ENCODE measurements at regions not wholly inside any gene's neighbourhood (a gene's known extent, or its start where the extent isn't known, plus 50 kb on each side); places are given as distances from the start of the nearest gene placed in this dataset.
"Not testable (repeated sequence)": the region's sequence is repeated elsewhere in the genome, so short reads cannot be mapped to it uniquely, and the experiment has no call there.

DNA sequence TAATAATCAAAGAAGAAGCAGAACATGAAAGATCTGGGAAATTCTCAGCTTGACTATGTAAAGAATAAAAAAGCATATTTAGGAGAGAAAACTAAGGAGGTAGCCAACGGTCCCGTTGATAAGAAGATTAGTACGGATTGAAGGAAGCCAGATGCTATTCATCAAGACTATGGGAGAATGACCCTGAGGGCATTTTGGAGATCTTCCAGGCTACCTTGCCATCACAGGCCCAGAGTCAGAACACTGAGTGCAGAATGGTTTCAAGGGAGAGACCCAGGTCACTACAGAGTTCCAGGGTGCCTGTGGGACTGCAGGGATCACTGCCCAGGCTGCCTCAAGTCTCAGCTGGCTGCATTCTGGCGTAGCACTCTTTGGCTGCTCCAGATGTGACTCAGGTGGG lies 752.9 kb upstream of the ARPP21 start:
- H3K4me3 ChIP-seq (ENCODE audit: low read length) = no peak overlapping the region
- no peak for DNase-seq (ENCODE audit: low read depth)
- TF ChIP-seq, protein P1, sequence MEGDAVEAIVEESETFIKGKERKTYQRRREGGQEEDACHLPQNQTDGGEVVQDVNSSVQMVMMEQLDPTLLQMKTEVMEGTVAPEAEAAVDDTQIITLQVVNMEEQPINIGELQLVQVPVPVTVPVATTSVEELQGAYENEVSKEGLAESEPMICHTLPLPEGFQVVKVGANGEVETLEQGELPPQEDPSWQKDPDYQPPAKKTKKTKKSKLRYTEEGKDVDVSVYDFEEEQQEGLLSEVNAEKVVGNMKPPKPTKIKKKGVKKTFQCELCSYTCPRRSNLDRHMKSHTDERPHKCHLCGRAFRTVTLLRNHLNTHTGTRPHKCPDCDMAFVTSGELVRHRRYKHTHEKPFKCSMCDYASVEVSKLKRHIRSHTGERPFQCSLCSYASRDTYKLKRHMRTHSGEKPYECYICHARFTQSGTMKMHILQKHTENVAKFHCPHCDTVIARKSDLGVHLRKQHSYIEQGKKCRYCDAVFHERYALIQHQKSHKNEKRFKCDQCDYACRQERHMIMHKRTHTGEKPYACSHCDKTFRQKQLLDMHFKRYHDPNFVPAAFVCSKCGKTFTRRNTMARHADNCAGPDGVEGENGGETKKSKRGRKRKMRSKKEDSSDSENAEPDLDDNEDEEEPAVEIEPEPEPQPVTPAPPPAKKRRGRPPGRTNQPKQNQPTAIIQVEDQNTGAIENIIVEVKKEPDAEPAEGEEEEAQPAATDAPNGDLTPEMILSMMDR (conservative IDR thresholded peaks at IDR 0.05; ENCODE audit: low read length) = no peak

DNA sequence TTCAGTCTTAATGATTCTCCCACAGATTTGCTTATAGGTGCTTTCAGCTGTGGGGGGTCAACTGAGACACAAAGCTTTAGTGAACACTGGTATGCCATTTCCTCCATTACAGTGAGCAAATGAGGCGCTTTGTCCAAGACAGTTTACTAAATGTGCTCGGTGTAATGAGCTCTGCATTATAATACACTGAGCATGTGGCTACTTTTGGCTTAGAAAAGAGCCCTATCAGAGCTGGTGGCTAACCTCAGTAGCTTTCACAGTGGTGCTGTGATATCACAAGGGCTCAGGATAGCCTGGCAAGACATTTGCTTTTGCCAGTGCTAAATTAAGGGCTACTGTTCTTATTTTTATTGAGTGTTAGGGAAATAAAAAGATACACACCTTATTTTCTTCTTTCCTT lies 749.7 kb upstream of the ARPP21 start:
- no peak for DNase-seq (ENCODE audit: low read depth)
- no peak overlapping the region for H3K4me3 ChIP-seq (ENCODE audit: low read length)
- TF ChIP-seq, protein P1 (conservative IDR thresholded peaks at IDR 0.05; ENCODE audit: low read length) = no peak

DNA sequence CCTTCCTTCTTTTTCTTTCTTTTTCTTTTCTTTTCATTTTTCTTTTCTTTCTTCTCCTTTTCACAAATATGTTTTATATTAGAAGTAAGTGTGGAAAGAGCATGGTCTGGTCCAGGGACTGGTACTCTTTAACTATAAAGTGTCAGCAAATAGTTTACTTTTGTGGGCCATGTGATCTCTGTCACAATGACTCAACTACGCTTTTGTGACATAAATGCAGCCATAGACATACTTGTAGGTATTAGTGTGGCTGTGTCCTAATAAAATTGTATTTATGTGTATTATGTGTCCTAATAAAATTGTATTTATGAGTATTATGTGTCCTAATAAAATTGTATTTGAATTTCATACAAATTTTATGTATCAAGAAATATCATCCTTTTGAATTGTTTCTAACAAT lies 749.1 kb upstream of the ARPP21 start:
- TF ChIP-seq, protein P1 (conservative IDR thresholded peaks at IDR 0.05; ENCODE audit: low read length) = no peak
- H3K4me3 ChIP-seq (ENCODE audit: low read length) = no peak overlapping the region
- no peak for DNase-seq (ENCODE audit: low read depth)

DNA sequence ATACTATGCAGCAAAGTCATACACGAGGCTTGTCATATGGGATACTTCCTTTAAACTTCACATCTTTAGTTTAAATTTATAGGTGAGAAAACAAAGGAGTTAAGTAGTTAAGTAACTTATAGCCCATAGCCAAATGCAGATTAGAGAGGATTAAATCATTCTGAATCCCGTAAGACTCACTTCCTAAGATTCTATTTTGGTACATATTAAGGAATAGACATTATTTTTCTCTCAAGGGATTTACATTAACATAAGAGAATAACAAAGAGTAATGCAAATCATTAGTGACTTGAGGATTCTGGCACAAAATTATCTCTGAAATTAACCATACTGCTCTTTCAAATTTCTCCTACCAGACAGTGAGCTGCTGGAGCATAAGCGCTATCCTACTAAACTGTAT lies 747.4 kb upstream of the ARPP21 start:
- TF ChIP-seq, protein P1 (conservative IDR thresholded peaks at IDR 0.05; ENCODE audit: low read length) = no peak
- H3K4me3 ChIP-seq (ENCODE audit: low read length) = no peak overlapping the region
- DNase-seq (ENCODE audit: low read depth) = no peak

DNA sequence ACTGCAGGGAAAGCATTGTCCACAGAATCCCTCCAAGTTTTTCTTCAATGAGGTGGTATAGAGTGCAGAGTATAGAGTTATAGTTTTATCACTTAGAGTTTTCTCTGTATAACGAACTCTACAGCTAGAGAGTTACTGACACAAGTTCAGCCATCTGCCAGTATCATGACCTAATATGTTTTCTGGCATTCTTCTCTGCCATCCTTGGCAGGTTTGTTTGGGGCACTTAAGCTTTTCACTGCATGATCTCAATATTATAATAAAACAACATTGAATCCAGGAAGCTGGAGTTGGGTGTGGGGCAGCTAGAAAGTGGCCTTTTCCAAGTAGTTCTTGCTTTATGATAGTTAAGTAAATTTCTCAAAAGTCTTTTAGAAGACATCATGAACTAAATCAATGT lies 743.5 kb upstream of the ARPP21 start:
- TF ChIP-seq, protein P1 (conservative IDR thresholded peaks at IDR 0.05; ENCODE audit: low read length) = no peak
- no peak overlapping the region for H3K4me3 ChIP-seq (ENCODE audit: low read length)
- DNase-seq (ENCODE audit: low read depth) = no peak

DNA sequence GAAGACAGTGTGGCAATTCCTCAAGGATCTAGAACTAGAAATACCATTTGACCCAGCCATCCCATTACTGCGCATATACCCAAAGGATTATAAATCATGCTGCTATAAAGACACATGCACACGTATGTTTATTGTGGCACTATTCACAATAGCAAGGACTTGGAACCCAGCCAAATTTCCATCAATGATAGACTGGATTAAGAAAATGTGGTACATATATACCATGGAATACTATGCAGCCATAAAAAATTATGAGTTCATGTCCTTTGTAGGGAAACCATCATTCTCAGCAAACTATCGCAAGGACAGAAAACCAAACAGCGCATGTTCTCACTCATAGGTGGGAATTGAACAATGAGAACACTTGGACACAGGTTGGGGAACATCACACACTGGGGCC lies 729.6 kb upstream of the ARPP21 start:
- H3K4me3 ChIP-seq (ENCODE audit: low read length) = not testable (repeated sequence)

DNA sequence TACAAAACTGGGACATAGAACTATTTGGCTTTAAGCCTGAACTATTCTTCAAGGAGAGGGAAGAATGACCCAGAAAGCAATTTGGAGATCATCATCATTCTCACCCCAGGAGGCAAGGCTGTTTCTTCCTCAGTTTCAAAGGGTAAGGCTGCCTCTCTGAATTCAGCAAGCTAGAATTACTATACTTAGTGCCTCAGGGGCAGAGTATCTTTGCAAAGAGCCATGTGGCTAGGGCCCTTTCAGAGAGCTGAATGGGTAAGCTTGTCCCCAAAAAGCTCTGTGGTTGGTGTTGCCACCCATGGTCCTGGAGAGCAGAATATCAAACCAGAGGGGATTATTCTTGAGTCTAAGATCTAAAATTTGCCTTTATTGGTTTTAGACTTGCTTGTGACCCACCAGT lies 720.3 kb upstream of the ARPP21 start:
- DNase-seq (ENCODE audit: low read depth) = no peak
- TF ChIP-seq, protein P1 (conservative IDR thresholded peaks at IDR 0.05; ENCODE audit: low read length) = no peak
- no peak overlapping the region for H3K4me3 ChIP-seq (ENCODE audit: low read length)

More for the DNA sequence above, 729.6 kb upstream of the ARPP21 start:
- DNase-seq (ENCODE audit: low read depth) = not testable (repeated sequence)

DNA sequence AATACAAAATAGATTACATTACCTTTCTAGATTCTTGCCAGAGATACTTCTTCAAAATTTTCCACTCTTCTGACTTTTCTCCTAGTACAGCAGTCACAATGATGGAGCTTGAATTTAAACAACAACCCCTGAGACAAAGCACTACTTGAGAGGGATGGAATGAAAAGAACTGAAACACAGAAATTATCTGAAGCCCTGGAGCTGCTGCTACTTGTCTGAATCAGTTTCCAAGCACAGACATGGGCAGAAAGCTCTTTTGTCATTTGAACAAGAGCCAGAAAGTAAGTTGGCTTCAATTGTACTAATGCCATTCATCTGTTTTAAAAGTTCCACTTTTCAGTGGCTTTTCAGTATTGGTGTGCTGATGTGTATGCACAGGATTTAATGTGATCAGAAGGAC lies 718.5 kb upstream of the ARPP21 start:
- no peak overlapping the region for H3K4me3 ChIP-seq (ENCODE audit: low read length)
- no peak for DNase-seq (ENCODE audit: low read depth)
- TF ChIP-seq, protein P1 (conservative IDR thresholded peaks at IDR 0.05; ENCODE audit: low read length) = no peak

All from AG10803 (cell line).